ENCODE measurements at regions not wholly inside any gene's neighbourhood (a gene's known extent, or its start where the extent isn't known, plus 50 kb on each side); places are given as distances from the start of the nearest gene placed in this dataset.

- Histone ChIP-seq H3K36me3 (replicated peaks; ENCODE audit: insufficient read depth, low read depth) (no peaks in the 10 kb centered on the region), H3K27me3 (peaks cover 13% of the 10 kb centered on the region), H3K4me3 (no peak overlapping the region), H4K20me1 (ENCODE audit: insufficient read depth, poor library complexity, severe bottlenecking) (no peaks in the 10 kb centered on the region), H3K9me3 (ENCODE audit: low read depth) (no peaks in the 10 kb centered on the region), H2AFZ (no peak overlapping the region), H3K27ac (no peak overlapping the region), H3K4me2 (no peak overlapping the region), H3K4me1 (ENCODE audit: insufficient read depth) (no peaks in the 10 kb centered on the region), H3K79me2 (no peaks in the 10 kb centered on the region), H3K9me2 (replicated peaks; ENCODE audit: insufficient read depth) (no peaks in the 10 kb centered on the region)
- DNase-seq (ENCODE audit: low spot score), result no peak
- WGBS (ENCODE audit: low lambda C conversion rate, missing lambda C conversion rate), result 89% methylated on average over 3 of the region's 3 CpGs
- TF ChIP-seq EZH2phosphoT487 (IDR thresholded peaks at IDR 0.05; ENCODE audit: low read depth, severe bottlenecking, unreplicated experiment), result no peak
- TF ChIP-seq EZH2 (IDR thresholded peaks at IDR 0.05; ENCODE audit: borderline replicate concordance), result no peak
- no peak for TF ChIP-seq CTCF (IDR thresholded peaks at IDR 0.05; ENCODE audit: poor library complexity)
Observed at GRCh38 chr7:24341691-24342413, 57.9 kb downstream of the NPY start.

- no peak overlapping the region for H2AFZ ChIP-seq
- H3K9me3 ChIP-seq (ENCODE audit: low read depth), result no peaks in the 10 kb centered on the region
- H3K27me3 ChIP-seq, result peaks cover 5% of the 10 kb centered on the region
- no peaks in the 10 kb centered on the region for H3K4me1 ChIP-seq (ENCODE audit: insufficient read depth)
- no peaks in the 10 kb centered on the region for H3K79me2 ChIP-seq
- no peak for TF ChIP-seq CTCF (IDR thresholded peaks at IDR 0.05; ENCODE audit: poor library complexity)
- TF ChIP-seq EZH2 (IDR thresholded peaks at IDR 0.05; ENCODE audit: borderline replicate concordance), result no peak
- no peak for TF ChIP-seq EZH2phosphoT487 (IDR thresholded peaks at IDR 0.05; ENCODE audit: low read depth, severe bottlenecking, unreplicated experiment)
- H3K9me2 ChIP-seq (replicated peaks; ENCODE audit: insufficient read depth), result no peaks in the 10 kb centered on the region
- no peaks in the 10 kb centered on the region for H4K20me1 ChIP-seq (ENCODE audit: insufficient read depth, poor library complexity, severe bottlenecking)
- H3K4me2 ChIP-seq, result no peak overlapping the region
- no peak overlapping the region for H3K4me3 ChIP-seq
- 85% methylated on average over 2 of the region's 2 CpGs for WGBS (ENCODE audit: low lambda C conversion rate, missing lambda C conversion rate)
- H3K27ac ChIP-seq, result no peak overlapping the region
- DNase-seq (ENCODE audit: low spot score), result no peak
- no peaks in the 10 kb centered on the region for H3K36me3 ChIP-seq (replicated peaks; ENCODE audit: insufficient read depth, low read depth)
Observed at GRCh38 chr7:24343614-24344013, 59.6 kb downstream of the NPY start.

GRCh38 chr7:24346129-24346528 is 62.1 kb downstream of the NPY start:
- Histone ChIP-seq H3K4me1 (ENCODE audit: insufficient read depth) (no peaks in the 10 kb centered on the region), H3K9me2 (replicated peaks; ENCODE audit: insufficient read depth) (no peaks in the 10 kb centered on the region), H3K27me3 (no peaks in the 10 kb centered on the region), H3K4me2 (no peak overlapping the region), H3K36me3 (replicated peaks; ENCODE audit: insufficient read depth, low read depth) (no peaks in the 10 kb centered on the region), H2AFZ (no peak overlapping the region), H3K79me2 (no peaks in the 10 kb centered on the region), H3K27ac (no peak overlapping the region), H3K9me3 (ENCODE audit: low read depth) (no peaks in the 10 kb centered on the region), H3K4me3 (no peak overlapping the region), H4K20me1 (ENCODE audit: insufficient read depth, poor library complexity, severe bottlenecking) (no peaks in the 10 kb centered on the region)
- TF ChIP-seq EZH2 (IDR thresholded peaks at IDR 0.05; ENCODE audit: borderline replicate concordance), result no peak
- TF ChIP-seq EZH2phosphoT487 (IDR thresholded peaks at IDR 0.05; ENCODE audit: low read depth, severe bottlenecking, unreplicated experiment), result no peak
- no peak for TF ChIP-seq CTCF (IDR thresholded peaks at IDR 0.05; ENCODE audit: poor library complexity)
- no peak for DNase-seq (ENCODE audit: low spot score)
- WGBS (ENCODE audit: low lambda C conversion rate, missing lambda C conversion rate), result 41% methylated on average over 5 of the region's 5 CpGs

Measured in hepatocyte (in vitro differentiated cells).